ENCODE measurements at regions not wholly inside any gene's neighbourhood (a gene's known extent, or its start where the extent isn't known, plus 50 kb on each side); places are given as distances from the start of the nearest gene placed in this dataset.

DNA sequence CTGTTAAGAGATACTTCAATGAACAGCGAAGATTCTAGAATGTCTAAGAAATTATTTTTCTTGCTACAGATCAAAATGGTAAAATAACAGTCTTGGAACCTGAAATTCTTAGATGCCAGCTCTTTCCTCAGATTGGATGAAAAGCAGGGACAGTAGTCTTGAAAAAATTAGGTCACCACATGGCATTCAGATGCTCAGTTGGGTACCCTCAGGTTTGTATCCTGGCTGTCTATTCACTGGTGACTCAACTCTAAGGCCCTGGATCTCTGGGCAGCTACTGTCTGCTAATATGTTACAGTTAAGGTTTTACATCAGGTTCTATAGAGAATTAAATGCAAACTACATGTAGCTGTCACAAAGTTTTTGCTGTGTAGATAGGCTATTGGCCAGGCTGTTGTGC lies 528.9 kb upstream of the ADAMTS5 start:
- H3K4me1 ChIP-seq = no peaks in the 10 kb centered on the region
- TF ChIP-seq, protein P1, sequence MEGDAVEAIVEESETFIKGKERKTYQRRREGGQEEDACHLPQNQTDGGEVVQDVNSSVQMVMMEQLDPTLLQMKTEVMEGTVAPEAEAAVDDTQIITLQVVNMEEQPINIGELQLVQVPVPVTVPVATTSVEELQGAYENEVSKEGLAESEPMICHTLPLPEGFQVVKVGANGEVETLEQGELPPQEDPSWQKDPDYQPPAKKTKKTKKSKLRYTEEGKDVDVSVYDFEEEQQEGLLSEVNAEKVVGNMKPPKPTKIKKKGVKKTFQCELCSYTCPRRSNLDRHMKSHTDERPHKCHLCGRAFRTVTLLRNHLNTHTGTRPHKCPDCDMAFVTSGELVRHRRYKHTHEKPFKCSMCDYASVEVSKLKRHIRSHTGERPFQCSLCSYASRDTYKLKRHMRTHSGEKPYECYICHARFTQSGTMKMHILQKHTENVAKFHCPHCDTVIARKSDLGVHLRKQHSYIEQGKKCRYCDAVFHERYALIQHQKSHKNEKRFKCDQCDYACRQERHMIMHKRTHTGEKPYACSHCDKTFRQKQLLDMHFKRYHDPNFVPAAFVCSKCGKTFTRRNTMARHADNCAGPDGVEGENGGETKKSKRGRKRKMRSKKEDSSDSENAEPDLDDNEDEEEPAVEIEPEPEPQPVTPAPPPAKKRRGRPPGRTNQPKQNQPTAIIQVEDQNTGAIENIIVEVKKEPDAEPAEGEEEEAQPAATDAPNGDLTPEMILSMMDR (IDR thresholded peaks at IDR 0.05; ENCODE audit: insufficient read depth in 1 of 2, low read depth in 1 of 2, low read length in 1 of 2, severe bottlenecking in 1 of 2, unreplicated experiment in 1 of 2) = no peak
- H3K9me3 ChIP-seq = no peaks in the 10 kb centered on the region
- no peaks in the 10 kb centered on the region for H3K9me3 Mint-ChIP-seq (ENCODE audit: unreplicated experiment)
- H3K36me3 ChIP-seq (ENCODE audit: control insufficient read depth, insufficient read depth, low read length) = no peaks in the 10 kb centered on the region
- H3K27ac Mint-ChIP-seq (ENCODE audit: unreplicated experiment) = no peak overlapping the region
- H3K27me3 ChIP-seq (replicated peaks; ENCODE audit: control insufficient read depth, insufficient read depth, low read length) = no peaks in the 10 kb centered on the region
- peaks cover 7% of the 10 kb centered on the region for H3K4me1 Mint-ChIP-seq (ENCODE audit: low read depth, unreplicated experiment)
- ChIA-PET POLR2A (no interaction called here), CTCF (no interaction called here)
- no peak overlapping the region for H3K4me3 ChIP-seq (ENCODE audit: low read depth, low read length)
- no TSS peak for BruUV-seq (replicated peaks)
- no peak overlapping the region for H3K4me3 Mint-ChIP-seq (ENCODE audit: unreplicated experiment)
- intact Hi-C loops (cut with micrococcal nuclease; ENCODE audit: unreplicated experiment) = no loop called here
- no peaks in the 10 kb centered on the region for H3K36me3 Mint-ChIP-seq (ENCODE audit: insufficient read depth, unreplicated experiment)
- DNase-seq = no peak
- H3K27me3 Mint-ChIP-seq (ENCODE audit: insufficient read depth, unreplicated experiment) = peaks cover 9% of the 10 kb centered on the region

DNA sequence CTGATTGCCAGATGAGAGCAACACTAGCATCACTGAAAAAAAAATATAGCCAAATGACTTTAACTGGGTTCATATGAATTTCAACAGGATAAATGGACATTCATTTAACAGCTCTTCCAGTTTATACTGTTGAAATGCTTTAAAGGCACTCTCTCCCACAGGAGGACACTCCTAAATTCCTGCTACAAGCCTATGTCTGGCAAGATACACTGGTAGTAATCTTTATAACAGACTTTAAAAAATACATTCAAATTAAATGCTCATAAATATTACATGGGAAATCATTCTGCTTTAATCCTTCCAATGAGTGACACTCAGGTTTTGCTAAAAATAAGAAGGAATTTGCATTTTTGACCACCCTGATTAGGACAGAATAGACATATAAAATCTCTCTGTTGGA lies 526.7 kb upstream of the ADAMTS5 start:
- CTCF ChIA-PET = no interaction called here
- intact Hi-C loops (cut with micrococcal nuclease; ENCODE audit: unreplicated experiment) = no loop called here

DNA sequence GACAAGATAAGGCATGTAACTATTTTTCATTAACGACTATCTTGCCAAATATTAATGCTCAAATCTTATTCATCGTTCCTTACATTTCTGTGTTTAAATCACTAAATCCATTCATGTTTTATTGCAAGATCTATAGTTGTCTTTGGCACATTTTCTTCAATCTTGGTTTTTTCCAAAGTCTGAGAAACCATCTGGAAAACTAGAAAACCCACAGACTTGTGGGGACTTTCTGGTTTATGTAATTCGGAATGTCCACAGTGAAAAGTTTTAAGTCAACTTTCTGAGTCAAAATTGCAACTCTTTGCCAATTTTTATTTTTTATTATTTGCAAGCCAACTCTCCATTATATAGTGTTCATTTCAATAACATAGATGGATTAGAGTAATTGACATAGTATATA lies 520.8 kb upstream of the ADAMTS5 start:
- DNase-seq = no peak
- TF ChIP-seq, protein P1 (IDR thresholded peaks at IDR 0.05; ENCODE audit: insufficient read depth in 1 of 2, low read depth in 1 of 2, low read length in 1 of 2, severe bottlenecking in 1 of 2, unreplicated experiment in 1 of 2) = no peak
- CTCF ChIA-PET = no interaction called here
- intact Hi-C loops (cut with micrococcal nuclease; ENCODE audit: unreplicated experiment) = no loop called here
- Mint-ChIP-seq H3K27me3 (ENCODE audit: insufficient read depth, unreplicated experiment) (peaks cover 3% of the 10 kb centered on the region), H3K27ac (ENCODE audit: unreplicated experiment) (no peak overlapping the region), H3K9me3 (ENCODE audit: unreplicated experiment) (no peaks in the 10 kb centered on the region), H3K4me1 (ENCODE audit: low read depth, unreplicated experiment) (peaks cover 7% of the 10 kb centered on the region), H3K4me3 (ENCODE audit: unreplicated experiment) (no peak overlapping the region), H3K36me3 (ENCODE audit: insufficient read depth, unreplicated experiment) (no peaks in the 10 kb centered on the region)
- POLR2A ChIA-PET = no interaction called here
- Histone ChIP-seq H3K4me1 (no peaks in the 10 kb centered on the region), H3K4me3 (ENCODE audit: low read depth, low read length) (no peak overlapping the region), H3K9me3 (no peaks in the 10 kb centered on the region), H3K27me3 (replicated peaks; ENCODE audit: control insufficient read depth, insufficient read depth, low read length) (no peaks in the 10 kb centered on the region), H3K36me3 (ENCODE audit: control insufficient read depth, insufficient read depth, low read length) (no peaks in the 10 kb centered on the region)
- BruUV-seq (replicated peaks) = no TSS peak

More for the DNA sequence above, 526.7 kb upstream of the ADAMTS5 start:
- Mint-ChIP-seq H3K36me3 (ENCODE audit: insufficient read depth, unreplicated experiment) (no peaks in the 10 kb centered on the region), H3K27ac (ENCODE audit: unreplicated experiment) (no peak overlapping the region), H3K9me3 (ENCODE audit: unreplicated experiment) (no peaks in the 10 kb centered on the region), H3K27me3 (ENCODE audit: insufficient read depth, unreplicated experiment) (peaks cover 9% of the 10 kb centered on the region), H3K4me3 (ENCODE audit: unreplicated experiment) (no peak overlapping the region), H3K4me1 (ENCODE audit: low read depth, unreplicated experiment) (peaks cover 7% of the 10 kb centered on the region)
- POLR2A ChIA-PET = no interaction called here
- TF ChIP-seq, protein P1 (IDR thresholded peaks at IDR 0.05; ENCODE audit: insufficient read depth in 1 of 2, low read depth in 1 of 2, low read length in 1 of 2, severe bottlenecking in 1 of 2, unreplicated experiment in 1 of 2) = no peak
- H3K9me3 ChIP-seq = no peaks in the 10 kb centered on the region
- H3K4me3 ChIP-seq (ENCODE audit: low read depth, low read length) = no peak overlapping the region
- DNase-seq = no peak
- no peaks in the 10 kb centered on the region for H3K27me3 ChIP-seq (replicated peaks; ENCODE audit: control insufficient read depth, insufficient read depth, low read length)
- no peaks in the 10 kb centered on the region for H3K4me1 ChIP-seq
- no TSS peak for BruUV-seq (replicated peaks)
- H3K36me3 ChIP-seq (ENCODE audit: control insufficient read depth, insufficient read depth, low read length) = no peaks in the 10 kb centered on the region

All from Caco-2 (cell line).